HG03469 (cell line): ENCODE measurements at regions not wholly inside any gene's neighbourhood (a gene's known extent, or its start where the extent isn't known, plus 50 kb on each side); places are given as distances from the start of the nearest gene placed in this dataset.
"Not testable (repeated sequence)": the region's sequence is repeated elsewhere in the genome, so short reads cannot be mapped to it uniquely, and the experiment has no call there.

Experiments used
- ATAC-seq: cut with Tn5 transposase; IDR thresholded peaks from one replicate; pipeline ENCODE4 v1.9.1; 2021; ENCODE audit warnings: mild to moderate bottlenecking, moderate library complexity, moderate number of reproducible peaks; ENCODE audit not compliant: unreplicated experiment

DNA sequence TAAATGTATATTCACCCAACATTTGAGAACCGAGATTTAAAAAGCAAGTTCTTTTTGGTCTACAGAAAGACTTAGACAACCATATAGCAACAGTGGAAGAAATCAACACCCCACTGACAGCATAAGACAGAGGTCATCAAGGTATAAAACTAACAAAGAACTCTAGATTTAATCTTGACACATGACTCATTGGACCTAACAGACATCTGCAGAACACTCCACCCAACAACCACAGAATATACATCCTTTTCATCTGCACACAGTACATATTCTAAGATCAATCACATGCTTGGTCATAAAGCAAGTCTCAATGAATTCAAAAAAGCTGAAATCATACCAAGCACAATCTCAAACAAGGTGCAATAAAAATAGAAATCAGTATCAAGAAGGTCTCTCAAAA, 65.8 kb downstream of the SPIN4 start:
- ATAC-seq = no peak

- no peak for ATAC-seq
Measured at GRCh38 chrX:63284659-63285058, 66.5 kb downstream of the SPIN4 start.

GRCh38 chrX:63283348-63283747, 67.8 kb downstream of the SPIN4 start:
- ATAC-seq = no peak

DNA sequence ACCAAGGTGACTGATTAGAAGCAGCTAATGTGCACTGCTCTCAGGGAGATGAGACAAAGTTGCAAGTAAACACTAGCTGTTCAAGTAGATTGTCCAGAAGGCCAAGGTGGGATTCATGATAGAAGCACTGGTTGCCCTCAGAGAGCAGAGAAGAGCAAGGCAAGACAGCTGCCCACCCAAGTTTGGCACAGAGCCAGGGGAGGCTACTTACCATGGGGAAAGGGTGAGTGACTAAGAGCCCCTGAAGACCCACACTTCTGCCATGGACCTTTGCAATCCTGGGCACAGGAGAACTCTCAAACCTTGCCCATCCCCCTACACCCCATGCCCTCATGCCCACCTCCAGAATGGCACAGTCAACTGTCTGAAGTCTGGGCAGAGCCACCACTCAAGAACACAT, 68.3 kb downstream of the SPIN4 start:
- no peak for ATAC-seq

- no peak for ATAC-seq
Measured at GRCh38 chrX:63282077-63282476, 69.1 kb downstream of the SPIN4 start.

DNA sequence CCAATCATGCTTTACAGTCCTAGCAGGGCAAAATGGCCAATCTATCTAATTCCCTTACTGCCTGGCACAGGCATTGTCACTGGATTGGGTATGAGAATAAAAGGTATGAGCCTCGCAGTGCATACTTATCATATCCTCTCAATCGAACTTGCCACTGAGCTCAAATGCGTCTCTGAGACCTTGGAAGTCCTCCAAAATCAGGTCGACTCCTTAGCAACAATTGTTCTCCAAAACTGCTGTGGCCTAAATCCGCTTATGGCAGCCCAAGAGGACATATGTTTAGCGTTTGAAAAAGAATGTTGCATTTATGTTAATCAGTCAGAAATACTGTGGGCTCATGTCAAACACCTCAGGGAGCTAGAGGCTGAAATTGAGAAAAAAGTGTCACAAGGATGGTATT, 69.7 kb downstream of the SPIN4 start:
- ATAC-seq = no peak

DNA sequence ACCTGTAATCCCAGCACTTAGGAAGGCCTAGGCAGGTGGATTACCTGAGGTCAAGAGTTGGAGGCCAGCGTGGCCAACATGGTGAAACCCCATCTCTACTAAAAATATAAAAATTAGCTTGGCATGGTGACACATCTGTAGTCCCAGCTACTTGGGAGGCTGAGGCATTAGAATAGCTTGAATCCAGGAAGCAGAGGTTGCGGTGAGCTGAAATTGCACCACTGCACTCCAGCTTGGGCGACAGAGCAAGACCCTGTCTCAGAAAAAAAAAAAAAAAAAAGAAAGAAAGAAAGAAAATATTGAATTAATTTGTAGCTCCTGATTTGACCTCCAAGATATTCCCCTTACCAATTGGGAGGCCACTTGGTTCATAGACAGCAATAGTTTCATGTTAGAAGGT, 73.7 kb downstream of the SPIN4 start:
- ATAC-seq = not testable (repeated sequence)

DNA sequence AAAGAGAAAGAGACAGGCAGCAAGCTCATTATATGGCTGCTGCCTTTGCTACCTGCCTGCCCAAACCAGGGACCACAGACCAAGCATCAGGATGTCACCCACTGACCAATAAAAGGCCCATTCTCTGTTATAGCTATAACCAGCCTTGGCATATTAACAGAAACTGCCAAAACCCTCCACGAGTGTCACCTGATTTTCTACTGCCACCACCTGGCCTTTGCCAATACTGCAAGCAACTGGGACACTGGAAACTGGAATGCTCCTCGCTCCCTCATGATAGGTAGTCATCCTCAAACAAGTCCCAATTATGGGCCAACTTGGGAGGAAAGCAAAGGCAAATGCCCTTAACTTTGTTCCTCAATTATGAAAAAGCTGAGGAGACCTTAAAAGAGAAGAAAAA, 76.0 kb downstream of the SPIN4 start:
- no peak for ATAC-seq

GRCh38 chrX:63270873-63271272, 80.3 kb downstream of the SPIN4 start:
- no peak for ATAC-seq

- ATAC-seq = no peak
Measured at GRCh38 chrX:63258144-63258543, 93.0 kb downstream of the SPIN4 start.

- ATAC-seq = peak; percentile 100
Measured at GRCh38 chrX:63250253-63250868, 100.8 kb downstream of the SPIN4 start.

DNA sequence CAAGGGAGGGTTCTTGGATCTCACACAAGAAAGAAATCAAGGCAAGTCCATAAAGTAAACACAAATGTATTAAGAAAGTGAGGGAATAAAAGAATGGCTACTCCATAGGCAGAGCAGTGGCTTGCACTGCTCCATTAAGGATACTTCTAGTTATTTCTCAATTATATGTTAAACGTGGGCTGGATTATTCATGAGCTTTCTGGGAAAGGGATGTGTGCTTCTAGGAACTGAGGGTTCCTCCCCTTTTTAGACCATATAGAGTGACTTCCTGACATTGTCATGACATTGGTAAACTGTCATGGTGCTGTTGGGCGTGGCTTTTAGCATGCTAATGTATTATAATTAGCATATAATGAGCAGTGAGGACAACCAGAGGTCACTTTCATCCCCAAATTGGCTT, 108.4 kb downstream of the SPIN4 start:
- ATAC-seq = not testable (repeated sequence)

GRCh38 chrX:63235963-63236362, 115.2 kb downstream of the SPIN4 start:
- ATAC-seq = not testable (repeated sequence)

DNA sequence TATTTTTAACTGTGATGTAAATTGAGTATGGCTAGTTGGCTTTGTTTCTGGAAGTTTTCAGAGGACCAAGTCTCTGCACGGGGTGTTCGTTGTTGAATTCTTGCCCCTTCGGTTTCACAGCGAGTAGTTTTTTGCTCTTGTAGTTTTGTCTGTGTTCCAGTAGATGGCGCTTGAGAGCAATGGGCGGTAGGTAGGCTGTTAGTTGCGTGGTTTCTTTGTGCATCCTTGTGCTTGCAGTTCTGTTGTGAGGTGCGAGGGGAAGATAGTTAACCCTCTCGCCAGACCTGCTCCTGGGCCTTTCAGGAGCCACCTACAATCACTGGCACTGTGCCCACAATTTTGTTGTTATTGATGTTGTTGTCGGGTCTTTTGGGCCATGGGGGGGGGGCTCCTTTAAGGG, 118.1 kb downstream of the SPIN4 start:
- ATAC-seq = not testable (repeated sequence)

- ATAC-seq = not testable (repeated sequence)
Measured at GRCh38 chrX:63218202-63218601, 132.9 kb downstream of the SPIN4 start.

- not testable (repeated sequence) for ATAC-seq
Measured at GRCh38 chrX:63217549-63217948, 133.6 kb downstream of the SPIN4 start.

DNA sequence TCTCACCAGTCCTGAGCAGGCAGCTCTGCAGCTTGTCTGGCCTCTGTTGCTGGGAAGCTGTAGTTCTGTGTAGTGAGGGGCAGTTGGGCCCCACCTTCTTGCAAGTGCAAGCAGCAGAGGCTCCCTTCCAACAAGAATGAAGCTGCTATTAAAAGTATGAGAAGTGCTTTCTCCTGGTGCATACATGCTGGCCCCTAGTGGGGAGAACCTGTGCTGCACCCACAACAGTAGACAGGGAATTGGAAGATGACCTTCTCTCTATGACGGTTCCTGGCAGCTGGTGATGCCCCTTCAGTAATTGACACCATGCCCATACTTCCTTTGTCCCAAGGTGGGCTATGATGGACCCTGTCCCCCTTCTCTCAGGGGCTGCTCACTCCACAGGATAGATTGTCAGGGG, 141.5 kb downstream of the SPIN4 start:
- peak; percentile 56 for ATAC-seq

- ATAC-seq = peak; percentile 50
Measured at GRCh38 chrX:63209128-63209527, 142.0 kb downstream of the SPIN4 start.

DNA sequence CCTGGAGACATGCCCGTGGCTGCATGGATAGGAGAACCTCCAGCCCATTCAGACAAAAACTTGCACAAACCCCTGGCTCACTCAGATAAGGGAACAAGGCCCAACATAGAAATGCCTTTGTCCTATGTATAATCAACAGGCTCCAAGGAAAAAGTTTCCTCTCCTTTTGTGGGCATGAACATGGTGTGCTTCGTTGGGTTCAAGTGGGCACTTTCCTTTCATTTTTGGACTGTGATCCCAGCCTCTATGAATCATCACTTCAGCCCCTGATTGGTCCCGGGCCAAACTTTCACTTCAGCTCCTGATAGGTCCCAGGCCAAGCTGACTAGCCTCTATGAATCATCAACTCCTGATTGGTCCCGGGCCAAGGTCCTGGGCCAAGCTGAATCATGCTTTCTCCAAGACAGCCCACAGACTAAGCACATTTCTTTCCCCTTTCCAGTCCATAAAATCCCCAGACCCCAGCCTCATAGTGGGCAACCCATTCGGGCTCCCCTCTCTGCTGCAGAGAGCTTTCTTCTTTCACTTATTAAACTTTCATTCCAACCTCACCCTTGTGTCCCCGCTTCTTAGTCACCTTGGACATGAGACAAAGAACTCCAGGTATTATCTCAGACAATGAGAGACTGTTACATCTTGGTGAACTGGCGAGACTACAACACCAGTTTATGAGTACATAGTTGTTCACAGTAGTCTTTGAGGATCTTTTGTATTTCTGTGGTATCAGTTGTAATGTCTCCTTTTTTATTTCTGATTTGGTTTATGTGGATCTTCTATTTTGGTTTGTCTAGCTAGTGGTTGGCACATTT, 146.7 kb downstream of the SPIN4 start:
- not testable (repeated sequence) for ATAC-seq

DNA sequence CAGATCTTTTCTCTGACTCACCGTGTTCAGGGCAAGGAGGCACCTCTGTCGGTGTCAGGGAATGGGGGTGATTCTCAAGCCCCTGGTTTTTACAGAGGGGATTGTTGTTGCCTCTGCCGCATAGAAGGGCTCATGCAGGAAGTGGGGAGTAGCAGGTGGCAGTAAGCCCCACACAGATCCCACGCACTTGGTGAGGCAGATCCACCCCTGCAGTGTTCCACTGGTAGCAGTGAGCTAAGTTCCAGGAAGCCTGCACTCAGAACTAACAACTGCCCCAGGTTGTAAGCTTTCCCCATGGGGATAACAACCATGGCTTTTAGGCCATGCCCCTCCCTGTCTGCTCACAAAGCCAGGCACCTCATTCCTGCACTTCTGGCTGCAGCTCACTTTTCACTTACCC, 149.1 kb downstream of the SPIN4 start:
- ATAC-seq = not testable (repeated sequence)

DNA sequence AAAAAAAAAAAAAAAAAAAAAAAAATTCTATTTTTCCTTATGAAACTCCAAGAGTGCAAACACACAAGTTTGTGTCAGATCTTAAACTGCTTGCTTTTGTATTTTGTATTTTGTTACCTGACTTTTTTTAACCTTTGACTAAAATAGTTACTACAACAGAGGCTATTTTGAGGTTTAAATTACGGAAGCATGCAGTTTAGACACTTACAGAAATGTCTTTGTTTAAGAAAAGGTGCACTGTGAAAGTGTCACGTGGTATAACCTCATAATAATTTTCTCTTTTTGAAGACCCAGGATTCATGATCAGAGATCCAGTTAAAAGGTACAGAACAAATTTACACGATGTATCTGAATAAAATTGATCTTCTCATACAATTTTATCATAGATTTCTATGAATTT, 152.4 kb downstream of the SPIN4 start:
- ATAC-seq = not testable (repeated sequence)

- ATAC-seq = not testable (repeated sequence)
Measured at GRCh38 chrX:63192366-63193041, 158.6 kb downstream of the SPIN4 start.
